ENCODE measurements at regions not wholly inside any gene's neighbourhood (a gene's known extent, or its start where the extent isn't known, plus 50 kb on each side); places are given as distances from the start of the nearest gene placed in this dataset.

GRCh38 chr11:39651857-39652461 lies 1807.5 kb downstream of the LRRC4C start:
- no peak for TF ChIP-seq SRF (IDR thresholded peaks at IDR 0.05; ENCODE audit: low read depth in 2 of 2, low read length in 2 of 2)
- TF ChIP-seq REST (IDR thresholded peaks at IDR 0.05; ENCODE audit: low read depth, low read length), result no peak
- no peak for TF ChIP-seq POLR2A (IDR thresholded peaks at IDR 0.05; ENCODE audit: low read depth, low read length)
- TF ChIP-seq ATF3 (IDR thresholded peaks at IDR 0.05; ENCODE audit: borderline replicate concordance, extremely low read depth, low read depth, low read length), result no peak
